ENCODE measurements at regions not wholly inside any gene's neighbourhood (a gene's known extent, or its start where the extent isn't known, plus 50 kb on each side); places are given as distances from the start of the nearest gene placed in this dataset.

GRCh38 chr14:38038986-38039385 is 168.7 kb upstream of the SSTR1 start:
- Histone ChIP-seq H3K4me2 (ENCODE audit: insufficient read depth, low read length) (no peak overlapping the region), H3K27me3 (ENCODE audit: control insufficient read depth in 2 of 2, insufficient read depth in 2 of 2, low read length in 2 of 2) (no peaks in the 10 kb centered on the region), H3K4me1 (ENCODE audit: control insufficient read depth, extremely low read depth, insufficient read depth, low read length) (peaks cover 8% of the 10 kb centered on the region), H4K20me1 (replicated peaks; ENCODE audit: control insufficient read depth, extremely low read depth, insufficient read depth, low read length) (no peaks in the 10 kb centered on the region), H3K9me1 (replicated peaks; ENCODE audit: control insufficient read depth, extremely low read depth, insufficient read depth, low read length) (no peaks in the 10 kb centered on the region), H3K27ac (ENCODE audit: insufficient read depth, low read depth, low read length) (no peak overlapping the region), H3K36me3 (ENCODE audit: control insufficient read depth in 2 of 2, extremely low read depth in 1 of 2, insufficient read depth in 2 of 2, low read length in 2 of 2) (no peaks in the 10 kb centered on the region), H3K79me2 (ENCODE audit: control insufficient read depth, insufficient read depth, low read length) (no peaks in the 10 kb centered on the region), H3K9ac (replicated peaks; ENCODE audit: extremely low read depth, insufficient read depth, low read length) (no peak overlapping the region), H3K9me3 (replicated peaks; ENCODE audit: control insufficient read depth, insufficient read depth, low read length) (no peaks in the 10 kb centered on the region), H2AFZ (ENCODE audit: low read depth, low read length) (no peak overlapping the region), H3K4me3 (replicated peaks in 1 of 3; ENCODE audit: insufficient read depth in 1 of 3, low read depth in 1 of 3, low read length in 3 of 3) (no peak overlapping the region)
- BruUV-seq (replicated peaks) = no TSS peak
- TF ChIP-seq JUN (IDR thresholded peaks at IDR 0.05; ENCODE audit: borderline replicate concordance, insufficient read depth, insufficient read length, low read depth) (no peak), MYC (IDR thresholded peaks at IDR 0.05; ENCODE audit: low read depth, low read length) (no peak), FOS (IDR thresholded peaks at IDR 0.05; ENCODE audit: borderline replicate concordance, insufficient read depth, low read length) (no peak), POLR2A (IDR thresholded peaks at IDR 0.05; ENCODE audit: low read depth, low read length) (no peak), EZH2 (IDR thresholded peaks at IDR 0.05; ENCODE audit: borderline replicate concordance, low read depth, low read length, severe bottlenecking) (no peak), MAX (IDR thresholded peaks at IDR 0.05; ENCODE audit: insufficient read depth, insufficient read length) (no peak)
- POLR2A ChIA-PET = no interaction called here
- CTCF ChIA-PET = no interaction called here
- FAIRE-seq = no peak
- DNase-seq (ENCODE audit: low read depth, low spot score) = no peak
- dilution Hi-C loops (cut with MboI; ENCODE audit: extremely low pct_ligation_motif_present, low sequenced_read_pairs) (no loop called here), intact Hi-C loops (cut with micrococcal nuclease) (no loop called here)

GRCh38 chr14:38039496-38039895 is 168.2 kb upstream of the SSTR1 start:
- CTCF ChIA-PET = interaction anchor here (1.3 kb wide), 1 partner anchor 8 kb away, joined by 3 read pairs; no protein-coding TSS in a partner anchor
- no TSS peak for BruUV-seq (replicated peaks)
- DNase-seq (ENCODE audit: low read depth, low spot score) = no peak
- no peaks in the 10 kb centered on the region for H3K79me2 ChIP-seq (ENCODE audit: control insufficient read depth, insufficient read depth, low read length)
- TF ChIP-seq POLR2A (IDR thresholded peaks at IDR 0.05; ENCODE audit: low read depth, low read length) = no peak
- TF ChIP-seq EZH2 (IDR thresholded peaks at IDR 0.05; ENCODE audit: borderline replicate concordance, low read depth, low read length, severe bottlenecking) = no peak
- TF ChIP-seq CTCF (IDR thresholded peaks at IDR 0.05; ENCODE audit: extremely low read depth in 1 of 2, insufficient read depth in 1 of 2, low read depth in 1 of 2, low read length in 2 of 2) = no peak
- TF ChIP-seq GATA2 (IDR thresholded peaks at IDR 0.05; ENCODE audit: insufficient read depth, insufficient read length, low read depth, low read length) = no peak
- no peak for TF ChIP-seq JUN (IDR thresholded peaks at IDR 0.05; ENCODE audit: borderline replicate concordance, insufficient read depth, insufficient read length, low read depth)
- TF ChIP-seq FOS (IDR thresholded peaks at IDR 0.05; ENCODE audit: borderline replicate concordance, insufficient read depth, low read length) = no peak
- no peak for TF ChIP-seq MAX (IDR thresholded peaks at IDR 0.05; ENCODE audit: insufficient read depth, insufficient read length)
- TF ChIP-seq POLR2AphosphoS5 (IDR thresholded peaks at IDR 0.05; ENCODE audit: insufficient read depth, low read depth, low read length) = no peak
- TF ChIP-seq MYC (IDR thresholded peaks at IDR 0.05; ENCODE audit: low read depth, low read length) = no peak
- H2AFZ ChIP-seq (ENCODE audit: low read depth, low read length) = no peak overlapping the region
- dilution Hi-C loops (cut with MboI; ENCODE audit: extremely low pct_ligation_motif_present, low sequenced_read_pairs) = no loop called here
- peaks cover 8% of the 10 kb centered on the region for H3K4me1 ChIP-seq (ENCODE audit: control insufficient read depth, extremely low read depth, insufficient read depth, low read length)
- H3K27me3 ChIP-seq (ENCODE audit: control insufficient read depth in 2 of 2, insufficient read depth in 2 of 2, low read length in 2 of 2) = no peaks in the 10 kb centered on the region
- H4K20me1 ChIP-seq (replicated peaks; ENCODE audit: control insufficient read depth, extremely low read depth, insufficient read depth, low read length) = no peaks in the 10 kb centered on the region
- no peaks in the 10 kb centered on the region for H3K9me3 ChIP-seq (replicated peaks; ENCODE audit: control insufficient read depth, insufficient read depth, low read length)
- FAIRE-seq = no peak
- H3K9me1 ChIP-seq (replicated peaks; ENCODE audit: control insufficient read depth, extremely low read depth, insufficient read depth, low read length) = no peaks in the 10 kb centered on the region
- no peak overlapping the region for H3K4me2 ChIP-seq (ENCODE audit: insufficient read depth, low read length)
- POLR2A ChIA-PET = no interaction called here
- no peak overlapping the region for H3K4me3 ChIP-seq (replicated peaks in 1 of 3; ENCODE audit: insufficient read depth in 1 of 3, low read depth in 1 of 3, low read length in 3 of 3)
- no peak overlapping the region for H3K27ac ChIP-seq (ENCODE audit: insufficient read depth, low read depth, low read length)
- H3K36me3 ChIP-seq (ENCODE audit: control insufficient read depth in 2 of 2, extremely low read depth in 1 of 2, insufficient read depth in 2 of 2, low read length in 2 of 2) = no peaks in the 10 kb centered on the region
- no peak overlapping the region for H3K9ac ChIP-seq (replicated peaks; ENCODE audit: extremely low read depth, insufficient read depth, low read length)
- intact Hi-C loops (cut with micrococcal nuclease) = no loop called here
